NCI-H128 (cell line): ENCODE measurements at regions not wholly inside any gene's neighbourhood (a gene's known extent, or its start where the extent isn't known, plus 50 kb on each side); places are given as distances from the start of the nearest gene placed in this dataset.

ENCODE experiments used
- DNase-seq: peaks from one replicate; lab custom pipeline; 2025; ENCODE audit not compliant: unreplicated experiment; lab: John Stamatoyannopoulos, UW

- DNase-seq, result no peak
Measured at GRCh38 chr6:43923376-43924221, 153.6 kb downstream of the VEGFA start.

GRCh38 chr6:43922426-43923375 is 152.7 kb downstream of the VEGFA start:
- no peak for DNase-seq

GRCh38 chr6:43921548-43922425 is 151.8 kb downstream of the VEGFA start:
- DNase-seq, result no peak

- no peak for DNase-seq
Measured at GRCh38 chr6:43921039-43921438, 151.0 kb downstream of the VEGFA start.

GRCh38 chr6:43919774-43920173 is 149.8 kb downstream of the VEGFA start:
- no peak for DNase-seq

GRCh38 chr6:43917878-43918382 is 147.9 kb downstream of the VEGFA start:
- no peak for DNase-seq

GRCh38 chr6:43916924-43917877 is 147.2 kb downstream of the VEGFA start:
- no peak for DNase-seq

- no peak for DNase-seq
Measured at GRCh38 chr6:43915986-43916923, 146.2 kb downstream of the VEGFA start.

GRCh38 chr6:43915208-43915869 is 145.3 kb downstream of the VEGFA start:
- DNase-seq, result no peak

- DNase-seq, result no peak
Measured at GRCh38 chr6:43914272-43915147, 144.5 kb downstream of the VEGFA start.

- DNase-seq, result no peak
Measured at GRCh38 chr6:43913375-43914271, 143.6 kb downstream of the VEGFA start.

- DNase-seq, result no peak
Measured at GRCh38 chr6:43912598-43913371, 142.8 kb downstream of the VEGFA start.

GRCh38 chr6:43912116-43912577 is 142.1 kb downstream of the VEGFA start:
- no peak for DNase-seq

- no peak for DNase-seq
Measured at GRCh38 chr6:43911354-43912115, 141.5 kb downstream of the VEGFA start.
